ENCODE measurements at regions not wholly inside any gene's neighbourhood (a gene's known extent, or its start where the extent isn't known, plus 50 kb on each side); places are given as distances from the start of the nearest gene placed in this dataset.

- no peak for TF ChIP-seq CTCF (conservative IDR thresholded peaks at IDR 0.05)
- TF ChIP-seq ZFX (IDR thresholded peaks at IDR 0.05) = no peak
These were observed 168.4 kb downstream of the ZIC5 start for GRCh38 chr13:99803141-99803540.

Measured in C4-2B (cell line).